ENCODE measurements at regions not wholly inside any gene's neighbourhood (a gene's known extent, or its start where the extent isn't known, plus 50 kb on each side); places are given as distances from the start of the nearest gene placed in this dataset.

GRCh38 chr5:62126090-62126489 lies 179.9 kb upstream of the KIF2A start:
- no peak for DNase-seq

GRCh38 chr5:62127098-62127736 lies 178.8 kb upstream of the KIF2A start:
- DNase-seq = no peak

- DNase-seq = no peak
Observed at GRCh38 chr5:62130107-62130506, 175.9 kb upstream of the KIF2A start.

- no peak for DNase-seq
Observed at GRCh38 chr5:62132276-62132675, 173.7 kb upstream of the KIF2A start.

GRCh38 chr5:62133426-62133825 lies 172.6 kb upstream of the KIF2A start:
- DNase-seq = no peak

GRCh38 chr5:62134811-62135210 lies 171.2 kb upstream of the KIF2A start:
- no peak for DNase-seq

GRCh38 chr5:62137628-62138027 lies 168.4 kb upstream of the KIF2A start:
- no peak for DNase-seq

- DNase-seq = no peak
Observed at GRCh38 chr5:62138607-62139006, 167.4 kb upstream of the KIF2A start.

GRCh38 chr5:62139741-62140140 lies 166.3 kb upstream of the KIF2A start:
- DNase-seq = no peak

- DNase-seq = no peak
Observed at GRCh38 chr5:62142351-62142750, 163.7 kb upstream of the KIF2A start.

GRCh38 chr5:62143268-62144229 lies 162.5 kb upstream of the KIF2A start:
- no peak for DNase-seq

- no peak for DNase-seq
Observed at GRCh38 chr5:62144401-62145022, 161.5 kb upstream of the KIF2A start.

GRCh38 chr5:62149879-62150278 lies 156.1 kb upstream of the KIF2A start:
- no peak for DNase-seq

- no peak for DNase-seq
Observed at GRCh38 chr5:62152394-62153087, 153.5 kb upstream of the KIF2A start.

GRCh38 chr5:62154758-62155157 lies 151.2 kb upstream of the KIF2A start:
- DNase-seq = no peak

GRCh38 chr5:62155988-62156387 lies 150.0 kb upstream of the KIF2A start:
- DNase-seq = no peak

- DNase-seq = no peak
Observed at GRCh38 chr5:62167561-62168057, 138.4 kb upstream of the KIF2A start.

- no peak for DNase-seq
Observed at GRCh38 chr5:62168506-62169281, 137.3 kb upstream of the KIF2A start.

- no peak for DNase-seq
Observed at GRCh38 chr5:62178258-62178657, 127.7 kb upstream of the KIF2A start.

GRCh38 chr5:62182802-62183201 lies 123.2 kb upstream of the KIF2A start:
- no peak for DNase-seq

GRCh38 chr5:62183727-62184126 lies 122.3 kb upstream of the KIF2A start:
- DNase-seq = no peak

GRCh38 chr5:62184444-62184843 lies 121.6 kb upstream of the KIF2A start:
- no peak for DNase-seq

Data from NCI-H1930 (cell line).